ENCODE measurements at regions not wholly inside any gene's neighbourhood (a gene's known extent, or its start where the extent isn't known, plus 50 kb on each side); places are given as distances from the start of the nearest gene placed in this dataset.

- TF ChIP-seq HMGXB3 (CRISPR knock-in tag; IDR thresholded peaks at IDR 0.05; ENCODE audit: borderline replicate concordance) (no peak), KDM5A (IDR thresholded peaks at IDR 0.05; ENCODE audit: borderline replicate concordance, low read length) (no peak), FLYWCH1 (CRISPR knock-in tag; IDR thresholded peaks at IDR 0.05) (no peak), MTA1 (CRISPR knock-in tag; IDR thresholded peaks at IDR 0.05; ENCODE audit: borderline replicate concordance) (no peak), ZNF264 (CRISPR knock-in tag; IDR thresholded peaks at IDR 0.05) (no peak), MIXL1 (CRISPR knock-in tag; IDR thresholded peaks at IDR 0.05) (no peak), SPEN (CRISPR knock-in tag; IDR thresholded peaks at IDR 0.05; ENCODE audit: low read depth) (no peak), MIER3 (CRISPR knock-in tag; IDR thresholded peaks at IDR 0.05; ENCODE audit: borderline replicate concordance) (no peak), HDAC6 (IDR thresholded peaks at IDR 0.05; ENCODE audit: low read depth, low read length) (no peak)
- TF ChIP-seq, protein P1, sequence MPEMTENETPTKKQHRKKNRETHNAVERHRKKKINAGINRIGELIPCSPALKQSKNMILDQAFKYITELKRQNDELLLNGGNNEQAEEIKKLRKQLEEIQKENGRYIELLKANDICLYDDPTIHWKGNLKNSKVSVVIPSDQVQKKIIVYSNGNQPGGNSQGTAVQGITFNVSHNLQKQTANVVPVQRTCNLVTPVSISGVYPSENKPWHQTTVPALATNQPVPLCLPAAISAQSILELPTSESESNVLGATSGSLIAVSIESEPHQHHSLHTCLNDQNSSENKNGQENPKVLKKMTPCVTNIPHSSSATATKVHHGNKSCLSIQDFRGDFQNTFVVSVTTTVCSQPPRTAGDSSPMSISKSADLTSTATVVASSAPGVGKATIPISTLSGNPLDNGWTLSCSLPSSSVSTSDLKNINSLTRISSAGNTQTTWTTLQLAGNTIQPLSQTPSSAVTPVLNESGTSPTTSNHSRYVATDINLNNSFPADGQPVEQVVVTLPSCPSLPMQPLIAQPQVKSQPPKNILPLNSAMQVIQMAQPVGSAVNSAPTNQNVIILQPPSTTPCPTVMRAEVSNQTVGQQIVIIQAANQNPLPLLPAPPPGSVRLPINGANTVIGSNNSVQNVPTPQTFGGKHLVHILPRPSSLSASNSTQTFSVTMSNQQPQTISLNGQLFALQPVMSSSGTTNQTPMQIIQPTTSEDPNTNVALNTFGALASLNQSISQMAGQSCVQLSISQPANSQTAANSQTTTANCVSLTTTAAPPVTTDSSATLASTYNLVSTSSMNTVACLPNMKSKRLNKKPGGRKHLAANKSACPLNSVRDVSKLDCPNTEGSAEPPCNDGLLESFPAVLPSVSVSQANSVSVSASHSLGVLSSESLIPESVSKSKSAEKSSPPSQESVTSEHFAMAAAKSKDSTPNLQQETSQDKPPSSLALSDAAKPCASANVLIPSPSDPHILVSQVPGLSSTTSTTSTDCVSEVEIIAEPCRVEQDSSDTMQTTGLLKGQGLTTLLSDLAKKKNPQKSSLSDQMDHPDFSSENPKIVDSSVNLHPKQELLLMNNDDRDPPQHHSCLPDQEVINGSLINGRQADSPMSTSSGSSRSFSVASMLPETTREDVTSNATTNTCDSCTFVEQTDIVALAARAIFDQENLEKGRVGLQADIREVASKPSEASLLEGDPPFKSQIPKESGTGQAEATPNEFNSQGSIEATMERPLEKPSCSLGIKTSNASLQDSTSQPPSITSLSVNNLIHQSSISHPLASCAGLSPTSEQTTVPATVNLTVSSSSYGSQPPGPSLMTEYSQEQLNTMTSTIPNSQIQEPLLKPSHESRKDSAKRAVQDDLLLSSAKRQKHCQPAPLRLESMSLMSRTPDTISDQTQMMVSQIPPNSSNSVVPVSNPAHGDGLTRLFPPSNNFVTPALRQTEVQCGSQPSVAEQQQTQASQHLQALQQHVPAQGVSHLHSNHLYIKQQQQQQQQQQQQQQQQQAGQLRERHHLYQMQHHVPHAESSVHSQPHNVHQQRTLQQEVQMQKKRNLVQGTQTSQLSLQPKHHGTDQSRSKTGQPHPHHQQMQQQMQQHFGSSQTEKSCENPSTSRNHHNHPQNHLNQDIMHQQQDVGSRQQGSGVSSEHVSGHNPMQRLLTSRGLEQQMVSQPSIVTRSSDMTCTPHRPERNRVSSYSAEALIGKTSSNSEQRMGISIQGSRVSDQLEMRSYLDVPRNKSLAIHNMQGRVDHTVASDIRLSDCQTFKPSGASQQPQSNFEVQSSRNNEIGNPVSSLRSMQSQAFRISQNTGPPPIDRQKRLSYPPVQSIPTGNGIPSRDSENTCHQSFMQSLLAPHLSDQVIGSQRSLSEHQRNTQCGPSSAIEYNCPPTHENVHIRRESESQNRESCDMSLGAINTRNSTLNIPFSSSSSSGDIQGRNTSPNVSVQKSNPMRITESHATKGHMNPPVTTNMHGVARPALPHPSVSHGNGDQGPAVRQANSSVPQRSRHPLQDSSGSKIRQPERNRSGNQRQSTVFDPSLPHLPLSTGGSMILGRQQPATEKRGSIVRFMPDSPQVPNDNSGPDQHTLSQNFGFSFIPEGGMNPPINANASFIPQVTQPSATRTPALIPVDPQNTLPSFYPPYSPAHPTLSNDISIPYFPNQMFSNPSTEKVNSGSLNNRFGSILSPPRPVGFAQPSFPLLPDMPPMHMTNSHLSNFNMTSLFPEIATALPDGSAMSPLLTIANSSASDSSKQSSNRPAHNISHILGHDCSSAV (CRISPR knock-in tag; IDR thresholded peaks at IDR 0.05; ENCODE audit: borderline replicate concordance) = no peak
Observed at GRCh38 chr1:99369154-99369553, 104.9 kb downstream of the PLPPR4 start (continued).
